DND-41 (cell line): ENCODE measurements at regions not wholly inside any gene's neighbourhood (a gene's known extent, or its start where the extent isn't known, plus 50 kb on each side); places are given as distances from the start of the nearest gene placed in this dataset.

Experiments used
- CTCF ChIP-seq: IDR thresholded peaks from 2 replicates; pipeline ENCODE4 v1.5.1; 2012; ENCODE audit warnings: borderline replicate concordance, low read length, moderate library complexity, mild to moderate bottlenecking; ENCODE audit not compliant: poor library complexity, severe bottlenecking; ENCODE audit errors: extremely low read depth
- EZH2 ChIP-seq: IDR thresholded peaks from 3 replicates; pipeline ENCODE4 v1.6.1; 2012; ENCODE audit warnings: borderline replicate concordance, low read depth, mild to moderate bottlenecking, moderate library complexity, low read length, inconsistent platforms; ENCODE audit not compliant: severe bottlenecking

- TF ChIP-seq CTCF (no peak), EZH2 (no peak)
These were observed 165.5 kb upstream of the ESRRG start for GRCh38 chr1:216888731-216889130.
